ENCODE measurements at regions not wholly inside any gene's neighbourhood (a gene's known extent, or its start where the extent isn't known, plus 50 kb on each side); places are given as distances from the start of the nearest gene placed in this dataset.

- no peaks in the 10 kb centered on the region for H3K9me3 Mint-ChIP-seq
- intact Hi-C loops (cut with micrococcal nuclease) = loop anchor here (1.0 to 2.0 kb wide), 3 partner anchors 19 to 44 kb away; no protein-coding TSS in a partner anchor
- no peak overlapping the region for H3K4me3 Mint-ChIP-seq
- no peak overlapping the region for H3K27ac Mint-ChIP-seq
- DNase-seq = peak; percentile 63
- no peaks in the 10 kb centered on the region for H3K36me3 Mint-ChIP-seq (ENCODE audit: low read depth)
- peaks cover 28% of the 10 kb centered on the region for H3K4me1 Mint-ChIP-seq (ENCODE audit: low read depth)
- CTCF ChIA-PET = interaction anchor here (1.2 kb wide), 1 partner anchor 45 kb away, joined by 3 read pairs; no protein-coding TSS in a partner anchor
- H3K27me3 Mint-ChIP-seq (ENCODE audit: low read depth) = no peaks in the 10 kb centered on the region
These were observed 420.3 kb upstream of the CFAP20DC start for GRCh38 chr3:59469948-59470723.

- Mint-ChIP-seq H3K27me3 (ENCODE audit: low read depth) (no peaks in the 10 kb centered on the region), H3K9me3 (no peaks in the 10 kb centered on the region), H3K4me1 (ENCODE audit: low read depth) (peaks cover 17% of the 10 kb centered on the region), H3K36me3 (ENCODE audit: low read depth) (no peaks in the 10 kb centered on the region), H3K4me3 (no peak overlapping the region), H3K27ac (no peak overlapping the region)
- intact Hi-C loops (cut with micrococcal nuclease) = no loop called here
- no peak for DNase-seq
- CTCF ChIA-PET = interaction anchor here (0.8 kb wide), 1 partner anchor 851 kb away, joined by 3 read pairs; no protein-coding TSS in a partner anchor
These were observed 417.7 kb upstream of the CFAP20DC start for GRCh38 chr3:59467476-59467875.

GRCh38 chr3:59464187-59464586, 414.4 kb upstream of the CFAP20DC start:
- DNase-seq = no peak
- no peak overlapping the region for H3K4me3 Mint-ChIP-seq
- CTCF ChIA-PET = no interaction called here
- intact Hi-C loops (cut with micrococcal nuclease) = no loop called here
- H3K27me3 Mint-ChIP-seq (ENCODE audit: low read depth) = no peaks in the 10 kb centered on the region
- H3K9me3 Mint-ChIP-seq = peaks cover 13% of the 10 kb centered on the region
- H3K36me3 Mint-ChIP-seq (ENCODE audit: low read depth) = peaks cover 1% of the 10 kb centered on the region
- H3K27ac Mint-ChIP-seq = no peak overlapping the region
- peaks cover 1% of the 10 kb centered on the region for H3K4me1 Mint-ChIP-seq (ENCODE audit: low read depth)

- Mint-ChIP-seq H3K4me3 (no peak overlapping the region), H3K4me1 (ENCODE audit: low read depth) (no peaks in the 10 kb centered on the region), H3K27me3 (ENCODE audit: low read depth) (no peaks in the 10 kb centered on the region), H3K27ac (no peak overlapping the region), H3K36me3 (ENCODE audit: low read depth) (peaks cover 1% of the 10 kb centered on the region), H3K9me3 (peaks cover 13% of the 10 kb centered on the region)
- intact Hi-C loops (cut with micrococcal nuclease) = no loop called here
- CTCF ChIA-PET = no interaction called here
- DNase-seq = no peak
These were observed 413.4 kb upstream of the CFAP20DC start for GRCh38 chr3:59463253-59463652.

GRCh38 chr3:59460068-59460467, 410.2 kb upstream of the CFAP20DC start:
- no peaks in the 10 kb centered on the region for H3K27me3 Mint-ChIP-seq (ENCODE audit: low read depth)
- CTCF ChIA-PET = no interaction called here
- H3K36me3 Mint-ChIP-seq (ENCODE audit: low read depth) = peaks cover 1% of the 10 kb centered on the region
- H3K9me3 Mint-ChIP-seq = peaks cover 13% of the 10 kb centered on the region
- DNase-seq = no peak
- no peak overlapping the region for H3K27ac Mint-ChIP-seq
- intact Hi-C loops (cut with micrococcal nuclease) = no loop called here
- peaks cover 10% of the 10 kb centered on the region for H3K4me1 Mint-ChIP-seq (ENCODE audit: low read depth)
- H3K4me3 Mint-ChIP-seq = no peak overlapping the region

- Mint-ChIP-seq H3K9me3 (peaks cover 13% of the 10 kb centered on the region), H3K36me3 (ENCODE audit: low read depth) (peaks cover 1% of the 10 kb centered on the region), H3K4me3 (no peak overlapping the region), H3K27me3 (ENCODE audit: low read depth) (no peaks in the 10 kb centered on the region), H3K4me1 (ENCODE audit: low read depth) (peaks cover 30% of the 10 kb centered on the region), H3K27ac (peak overlapping the region; percentile 21)
- peak; percentile 73 for DNase-seq
- CTCF ChIA-PET = interaction anchor here (0.6 to 1.2 kb wide), 4 partner anchors 14 to 403 kb away, joined by 3 to 4 read pairs (median 4); no protein-coding TSS in a partner anchor
- intact Hi-C loops (cut with micrococcal nuclease) = loop anchor here (1.0 to 10.0 kb wide), 6 partner anchors 71 to 588 kb away; no protein-coding TSS in a partner anchor
These were observed 407.1 kb upstream of the CFAP20DC start for GRCh38 chr3:59456852-59457485.

GRCh38 chr3:59451800-59452746, 402.2 kb upstream of the CFAP20DC start:
- Mint-ChIP-seq H3K4me1 (ENCODE audit: low read depth) (peaks cover 63% of the 10 kb centered on the region), H3K9me3 (no peaks in the 10 kb centered on the region), H3K27me3 (ENCODE audit: low read depth) (no peaks in the 10 kb centered on the region), H3K4me3 (peak overlapping the region; percentile 41), H3K27ac (peak overlapping the region; percentile 94), H3K36me3 (ENCODE audit: low read depth) (no peaks in the 10 kb centered on the region)
- CTCF ChIA-PET = interaction anchor here (0.7 to 1.1 kb wide), 3 partner anchors 9 to 106 kb away, joined by 3 read pairs; no protein-coding TSS in a partner anchor
- peak; percentile 17 for DNase-seq
- intact Hi-C loops (cut with micrococcal nuclease) = loop anchor here (1.0 to 10.0 kb wide), 13 partner anchors 19 to 1799 kb away; partner anchors contain the start of gene FHIT

- peak; percentile 79 for DNase-seq
- intact Hi-C loops (cut with micrococcal nuclease) = loop anchor here (1.0 to 10.0 kb wide), 13 partner anchors 20 to 1800 kb away; partner anchors contain the start of gene FHIT
- Mint-ChIP-seq H3K9me3 (no peaks in the 10 kb centered on the region), H3K36me3 (ENCODE audit: low read depth) (no peaks in the 10 kb centered on the region), H3K27me3 (ENCODE audit: low read depth) (no peaks in the 10 kb centered on the region), H3K27ac (peak overlapping the region; percentile 94), H3K4me3 (peak overlapping the region; percentile 41), H3K4me1 (ENCODE audit: low read depth) (peaks cover 70% of the 10 kb centered on the region)
- CTCF ChIA-PET = interaction anchor here (1.1 kb wide), 2 partner anchors 26 to 105 kb away, joined by 3 read pairs; no protein-coding TSS in a partner anchor
These were observed 401.3 kb upstream of the CFAP20DC start for GRCh38 chr3:59450946-59451763.

- DNase-seq = no peak
- Mint-ChIP-seq H3K9me3 (no peaks in the 10 kb centered on the region), H3K4me3 (no peak overlapping the region), H3K27me3 (ENCODE audit: low read depth) (no peaks in the 10 kb centered on the region), H3K36me3 (ENCODE audit: low read depth) (peaks cover 2% of the 10 kb centered on the region), H3K27ac (peak overlapping the region; percentile 94), H3K4me1 (ENCODE audit: low read depth) (peaks cover 77% of the 10 kb centered on the region)
- CTCF ChIA-PET = no interaction called here
- intact Hi-C loops (cut with micrococcal nuclease) = loop anchor here (2.0 to 10.0 kb wide), 9 partner anchors 20 to 1800 kb away; partner anchors contain the start of gene FHIT
These were observed 400.6 kb upstream of the CFAP20DC start for GRCh38 chr3:59450437-59450836.

- intact Hi-C loops (cut with micrococcal nuclease) = no loop called here
These were observed 397.1 kb upstream of the CFAP20DC start for GRCh38 chr3:59446775-59447465.

More at GRCh38 chr3:59446775-59447465, 397.1 kb upstream of the CFAP20DC start:
- Mint-ChIP-seq H3K9me3 (no peaks in the 10 kb centered on the region), H3K27ac (no peak overlapping the region), H3K36me3 (ENCODE audit: low read depth) (peaks cover 2% of the 10 kb centered on the region), H3K27me3 (ENCODE audit: low read depth) (no peaks in the 10 kb centered on the region), H3K4me3 (no peak overlapping the region), H3K4me1 (ENCODE audit: low read depth) (peaks cover 79% of the 10 kb centered on the region)
- CTCF ChIA-PET = interaction anchor here (0.8 kb wide), 1 partner anchor 571 kb away, joined by 3 read pairs; no protein-coding TSS in a partner anchor
- DNase-seq = no peak

Data from activated naive CD4-positive, alpha-beta T cell treated with anti-CD3 and anti-CD28 coated beads for 36 hours (primary cell).